ENCODE measurements at regions not wholly inside any gene's neighbourhood (a gene's known extent, or its start where the extent isn't known, plus 50 kb on each side); places are given as distances from the start of the nearest gene placed in this dataset.
A peak's percentile ranks its signal among the peaks of the same experiment; 100 is the strongest.

DNA sequence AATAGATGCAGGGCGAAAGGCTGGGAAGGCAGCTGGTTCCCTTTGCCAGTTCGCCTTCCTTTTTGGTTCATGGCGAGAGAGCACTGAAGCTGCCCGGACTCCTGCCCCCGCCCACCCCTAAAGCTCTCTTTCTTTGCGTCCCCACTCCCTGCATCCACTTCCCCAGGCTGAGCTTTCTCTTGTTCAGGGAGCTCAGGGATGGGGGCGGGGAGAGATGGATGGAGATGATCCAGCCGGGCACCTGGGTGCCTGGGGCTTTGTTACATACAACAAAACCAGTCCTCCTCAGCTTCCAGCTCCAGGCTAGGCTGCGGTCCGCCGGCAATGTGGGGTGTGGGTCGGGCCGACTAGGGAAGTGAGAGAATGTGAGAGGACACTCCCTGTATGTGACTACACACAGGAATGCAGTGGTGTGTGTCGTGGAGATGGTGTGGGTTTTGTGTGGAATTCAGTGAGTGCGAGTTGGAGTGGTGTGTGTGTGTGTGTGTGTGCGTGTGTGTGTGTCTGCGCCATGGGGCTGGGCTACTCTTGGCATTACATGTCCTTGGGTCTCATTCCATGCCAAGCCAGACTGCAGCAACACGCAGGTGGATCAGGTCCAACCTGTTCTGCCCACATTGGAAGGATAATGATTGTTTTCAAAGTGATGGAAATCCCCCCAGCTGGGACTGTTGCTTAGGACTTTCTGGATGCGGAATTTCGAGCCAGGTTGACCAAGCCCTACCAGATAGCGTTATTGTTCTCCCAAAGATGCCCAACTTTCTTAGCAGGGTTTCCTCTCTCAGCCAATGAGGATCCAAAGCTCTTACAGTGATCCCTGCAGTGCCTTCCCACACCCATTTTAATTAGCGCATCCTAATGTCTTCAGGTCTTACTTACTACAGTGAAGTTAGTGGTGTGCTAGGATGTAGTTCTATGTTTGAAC lies 149.4 kb upstream of the CHRDL1 start:
- Histone ChIP-seq H3K36me3 (ENCODE audit: insufficient read depth, low read length) (no peaks in the 10 kb centered on the region), H3K27me3 (ENCODE audit: insufficient read depth, low read depth, low read length) (no peaks in the 10 kb centered on the region), H3K79me2 (replicated peaks; ENCODE audit: insufficient read depth, low read length) (peaks cover 33% of the 10 kb centered on the region), H3F3A (ENCODE audit: insufficient read depth, low read length, poor library complexity, severe bottlenecking) (no peaks in the 10 kb centered on the region), H4K20me1 (ENCODE audit: insufficient read depth) (no peaks in the 10 kb centered on the region), H3K9ac (ENCODE audit: low read length) (peak overlapping the region; percentile 88), H3K9me2 (ENCODE audit: insufficient read depth, low read length) (no peaks in the 10 kb centered on the region), H3K4me3 (ENCODE audit: low read length) (peak overlapping the region; percentile 78), H3K4me2 (ENCODE audit: low read length) (peak overlapping the region; percentile 14), H2AFZ (ENCODE audit: low read depth, low read length) (peak overlapping the region; percentile 21), H3K9me3 (ENCODE audit: low read length) (no peaks in the 10 kb centered on the region), H3K27ac (ENCODE audit: low read length) (peak overlapping the region; percentile 89)
- TF ChIP-seq POLR2AphosphoS5 (IDR thresholded peaks at IDR 0.05) (peak; percentile 39), EP300 (conservative IDR thresholded peaks at IDR 0.05; ENCODE audit: poor library complexity, severe bottlenecking) (no peak)

DNA sequence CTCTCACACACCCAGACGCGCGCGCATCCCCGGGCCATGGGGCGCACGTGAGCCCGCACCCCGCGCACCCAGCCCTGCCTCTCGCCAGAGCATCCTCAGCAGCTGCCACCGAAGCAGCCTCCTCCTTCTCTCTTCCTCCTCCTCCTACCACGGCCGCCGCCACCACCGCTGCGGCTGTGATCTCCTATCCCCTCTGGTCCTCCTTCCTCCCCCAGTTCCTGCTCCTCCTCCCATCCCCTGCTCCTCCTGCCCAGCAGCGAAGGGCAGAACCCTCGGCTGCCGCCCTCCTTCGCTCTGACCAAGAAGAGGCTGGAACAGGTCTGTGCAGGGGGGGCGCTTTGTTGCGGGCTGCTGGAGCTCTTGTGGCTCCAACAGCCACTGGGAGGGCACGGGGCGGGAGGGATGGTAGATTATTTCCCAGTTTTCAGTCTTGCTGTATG lies 148.7 kb upstream of the CHRDL1 start:
- no peaks in the 10 kb centered on the region for H4K20me1 ChIP-seq (ENCODE audit: insufficient read depth)
- TF ChIP-seq REST (IDR thresholded peaks at IDR 0.05; ENCODE audit: borderline replicate concordance) = peak; percentile 18
- TF ChIP-seq CTCF (IDR thresholded peaks at IDR 0.05; ENCODE audit: poor library complexity, severe bottlenecking) = no peak
- TF ChIP-seq SMC3 (conservative IDR thresholded peaks at IDR 0.05; ENCODE audit: poor library complexity) = peak; percentile 32
- TF ChIP-seq TAF1 (IDR thresholded peaks at IDR 0.05; ENCODE audit: low read depth) = peak; percentile 35
- TF ChIP-seq POLR2AphosphoS5 (IDR thresholded peaks at IDR 0.05) = peak; percentile 75
- peak; percentile 52 for TF ChIP-seq MXI1 (conservative IDR thresholded peaks at IDR 0.05; ENCODE audit: poor library complexity, severe bottlenecking)
- TF ChIP-seq RAD21 (conservative IDR thresholded peaks at IDR 0.05) = peak; percentile 32
- TF ChIP-seq EZH2 (IDR thresholded peaks at IDR 0.05; ENCODE audit: borderline replicate concordance, insufficient read depth, low read length, poor library complexity, severe bottlenecking) = no peak
- TF ChIP-seq EP300 (conservative IDR thresholded peaks at IDR 0.05; ENCODE audit: poor library complexity, severe bottlenecking) = peak; percentile 37
- no peaks in the 10 kb centered on the region for H3K9me2 ChIP-seq (ENCODE audit: insufficient read depth, low read length)
- no peaks in the 10 kb centered on the region for H3K27me3 ChIP-seq (ENCODE audit: insufficient read depth, low read depth, low read length)
- no peaks in the 10 kb centered on the region for H3K9me3 ChIP-seq (ENCODE audit: low read length)
- peaks cover 33% of the 10 kb centered on the region for H3K79me2 ChIP-seq (replicated peaks; ENCODE audit: insufficient read depth, low read length)
- no peak overlapping the region for H3K4me2 ChIP-seq (ENCODE audit: low read length)
- no peaks in the 10 kb centered on the region for H3F3A ChIP-seq (ENCODE audit: insufficient read depth, low read length, poor library complexity, severe bottlenecking)
- H3K27ac ChIP-seq (ENCODE audit: low read length) = peak overlapping the region; percentile 89
- H3K9ac ChIP-seq (ENCODE audit: low read length) = peak overlapping the region; percentile 88
- no peaks in the 10 kb centered on the region for H3K36me3 ChIP-seq (ENCODE audit: insufficient read depth, low read length)
- peak overlapping the region; percentile 21 for H2AFZ ChIP-seq (ENCODE audit: low read depth, low read length)
- peak overlapping the region; percentile 78 for H3K4me3 ChIP-seq (ENCODE audit: low read length)

Measured in neural cell (in vitro differentiated cells).